Esophagus (tissue), 2 donors: ENCODE measurements at regions not wholly inside any gene's neighbourhood (a gene's known extent, or its start where the extent isn't known, plus 50 kb on each side); places are given as distances from the start of the nearest gene placed in this dataset.

Source experiments
- H3K27ac ChIP-seq, 2 donors: one replicate each; pipeline ENCODE4 v1.5.1; 2013; ENCODE audit warnings: low read depth in 2 of 2, mild to moderate bottlenecking in 2 of 2, inconsistent platforms in 1 of 2, low read length in 1 of 2, moderate library complexity in 1 of 2
- H3K27me3 ChIP-seq, 2 donors: one replicate each; pipeline ENCODE4 v1.6.1; 2013; ENCODE audit warnings: low read length in 2 of 2, control low read depth in 1 of 2, mild to moderate bottlenecking in 1 of 2; ENCODE audit not compliant: insufficient read depth in 2 of 2, control insufficient read depth in 1 of 2
- H3K36me3 ChIP-seq, 2 donors: one replicate each; pipeline ENCODE4 v1.6.1; 2013; ENCODE audit warnings: low read length in 1 of 2; ENCODE audit not compliant: control insufficient read depth in 2 of 2, insufficient read depth in 2 of 2
- H3K4me1 ChIP-seq, 2 donors: one replicate each; pipeline ENCODE4 v1.6.1; 2013; ENCODE audit warnings: low read length in 1 of 2; ENCODE audit not compliant: control insufficient read depth in 2 of 2, insufficient read depth in 2 of 2
- H3K4me3 ChIP-seq, 2 donors: one replicate each; pipeline ENCODE4 v1.5.1; 2013; ENCODE audit warnings: low read length in 2 of 2, mild to moderate bottlenecking in 2 of 2, low read depth in 1 of 2, moderate library complexity in 1 of 2
- H3K9me3 ChIP-seq, 2 donors: one replicate each; pipeline ENCODE4 v1.6.1; 2013; ENCODE audit warnings: mild to moderate bottlenecking in 2 of 2, low read depth in 1 of 2, low read length in 1 of 2, moderate library complexity in 1 of 2; ENCODE audit not compliant: control insufficient read depth in 2 of 2, insufficient read depth in 1 of 2
- WGBS, 2 donors: extraction: QIAGEN DNeasy Blood & Tissue Kit; methylation state at CpG; one replicate each; pipeline ENCODE4 v1.1.7; 2013; 5-methylcytosine and 5-hydroxymethylcytosine counted together
- donor health status: healthy with polysubstance abuse.
- donor health status: Bipolar disorder and iron deficiency.

GRCh38 chr5:144731786-144732185 is 561.1 kb downstream of the KCTD16 start:
- H3K27me3 ChIP-seq = no peaks in the 10 kb centered on the region
- H3K36me3 ChIP-seq = no peaks in the 10 kb centered on the region
- H3K4me3 ChIP-seq = no peak overlapping the region
- H3K27ac ChIP-seq = no peak overlapping the region
- H3K9me3 ChIP-seq = no peaks in the 10 kb centered on the region
- WGBS, 2 donors = 75 to 82% methylated on average over 1 of the region's 1 CpG
- no peaks in the 10 kb centered on the region for H3K4me1 ChIP-seq

- H3K9me3 ChIP-seq = no peaks in the 10 kb centered on the region
- WGBS, 2 donors = 40 to 60% methylated on average over 3 of the region's 3 CpGs
- H3K36me3 ChIP-seq = no peaks in the 10 kb centered on the region
- no peaks in the 10 kb centered on the region for H3K27me3 ChIP-seq
- no peak overlapping the region for H3K4me3 ChIP-seq
- H3K4me1 ChIP-seq = no peaks in the 10 kb centered on the region
- no peak overlapping the region for H3K27ac ChIP-seq
Observed at GRCh38 chr5:144712090-144712489, 541.4 kb downstream of the KCTD16 start.

- Histone ChIP-seq H3K9me3 (no peaks in the 10 kb centered on the region), H3K4me3 (no peak overlapping the region), H3K4me1 (no peaks in the 10 kb centered on the region), H3K27me3 (no peaks in the 10 kb centered on the region), H3K27ac (no peak overlapping the region), H3K36me3 (no peaks in the 10 kb centered on the region)
- WGBS, 2 donors = 48 to 61% methylated on average over 2 of the region's 2 CpGs
Observed at GRCh38 chr5:144711172-144711571, 540.5 kb downstream of the KCTD16 start.

- H3K9me3 ChIP-seq = no peaks in the 10 kb centered on the region
- no peaks in the 10 kb centered on the region for H3K36me3 ChIP-seq
- H3K4me3 ChIP-seq = no peak overlapping the region
- no peaks in the 10 kb centered on the region for H3K27me3 ChIP-seq
- no peaks in the 10 kb centered on the region for H3K4me1 ChIP-seq
- no peak overlapping the region for H3K27ac ChIP-seq
- 64% methylated on average over 2 of the region's 2 CpGs for WGBS, 2 donors
Observed at GRCh38 chr5:144710637-144711036, 540.0 kb downstream of the KCTD16 start.

GRCh38 chr5:144703776-144704175 is 533.1 kb downstream of the KCTD16 start:
- Histone ChIP-seq H3K27ac (no peak overlapping the region), H3K9me3 (no peaks in the 10 kb centered on the region), H3K4me3 (no peak overlapping the region), H3K27me3 (no peaks in the 10 kb centered on the region), H3K36me3 (no peaks in the 10 kb centered on the region), H3K4me1 (no peaks in the 10 kb centered on the region)
- 28 to 41% methylated on average over 1 of the region's 1 CpG for WGBS, 2 donors

GRCh38 chr5:144698484-144698883 is 527.8 kb downstream of the KCTD16 start:
- Histone ChIP-seq H3K27ac (no peak overlapping the region), H3K27me3 (no peaks in the 10 kb centered on the region), H3K4me1 (no peaks in the 10 kb centered on the region), H3K36me3 (no peaks in the 10 kb centered on the region), H3K4me3 (no peak overlapping the region), H3K9me3 (no peaks in the 10 kb centered on the region)
- WGBS, 2 donors = 66 to 82% methylated on average over 2 of the region's 2 CpGs

- Histone ChIP-seq H3K4me3 (no peak overlapping the region), H3K9me3 (no peaks in the 10 kb centered on the region), H3K27ac (no peak overlapping the region), H3K27me3 (no peaks in the 10 kb centered on the region), H3K36me3 (no peaks in the 10 kb centered on the region), H3K4me1 (no peaks in the 10 kb centered on the region)
- 82 to 86% methylated on average over 1 of the region's 1 CpG for WGBS, 2 donors
Observed at GRCh38 chr5:144697847-144698262, 527.2 kb downstream of the KCTD16 start.

GRCh38 chr5:144691936-144692335 is 521.3 kb downstream of the KCTD16 start:
- H3K27me3 ChIP-seq = no peaks in the 10 kb centered on the region
- H3K36me3 ChIP-seq = no peaks in the 10 kb centered on the region
- no peak overlapping the region for H3K27ac ChIP-seq
- H3K4me1 ChIP-seq = no peaks in the 10 kb centered on the region
- 33 to 59% methylated on average over 3 of the region's 3 CpGs for WGBS, 2 donors
- H3K4me3 ChIP-seq = no peak overlapping the region
- no peaks in the 10 kb centered on the region for H3K9me3 ChIP-seq

GRCh38 chr5:144684899-144685298 is 514.2 kb downstream of the KCTD16 start:
- Histone ChIP-seq H3K36me3 (no peaks in the 10 kb centered on the region), H3K27ac (no peak overlapping the region), H3K27me3 (no peaks in the 10 kb centered on the region), H3K9me3 (peaks cover 0 to 4% of the 10 kb centered on the region in 2 donors), H3K4me1 (no peaks in the 10 kb centered on the region), H3K4me3 (no peak overlapping the region)
- 77 to 85% methylated on average over 1 of the region's 1 CpG for WGBS, 2 donors

- 92 to 93% methylated on average over 1 of the region's 1 CpG for WGBS, 2 donors
- Histone ChIP-seq H3K36me3 (no peaks in the 10 kb centered on the region), H3K9me3 (peaks cover 0 to 4% of the 10 kb centered on the region in 2 donors)
Observed at GRCh38 chr5:144680711-144681110, 510.0 kb downstream of the KCTD16 start.

More at GRCh38 chr5:144680711-144681110, 510.0 kb downstream of the KCTD16 start:
- Histone ChIP-seq H3K4me1 (no peaks in the 10 kb centered on the region), H3K27ac (no peak overlapping the region), H3K27me3 (no peaks in the 10 kb centered on the region), H3K4me3 (no peak overlapping the region)
